ENCODE measurements at regions not wholly inside any gene's neighbourhood (a gene's known extent, or its start where the extent isn't known, plus 50 kb on each side); places are given as distances from the start of the nearest gene placed in this dataset.
"Not testable (repeated sequence)": the region's sequence is repeated elsewhere in the genome, so short reads cannot be mapped to it uniquely, and the experiment has no call there.

- no peak for DNase-seq
Measured at GRCh38 chr22:25420925-25421904, 143.3 kb upstream of the GRK3 start.

GRCh38 chr22:25426530-25427308, 137.8 kb upstream of the GRK3 start:
- not testable (repeated sequence) for DNase-seq

GRCh38 chr22:25431637-25432342, 132.7 kb upstream of the GRK3 start:
- DNase-seq, result not testable (repeated sequence)

- DNase-seq, result not testable (repeated sequence)
Measured at GRCh38 chr22:25433381-25433970, 131.0 kb upstream of the GRK3 start.

GRCh38 chr22:25437414-25438160, 126.9 kb upstream of the GRK3 start:
- DNase-seq, result no peak

GRCh38 chr22:25447067-25447685, 117.3 kb upstream of the GRK3 start:
- peak; percentile 28 for DNase-seq

- peak; percentile 41 for DNase-seq
Measured at GRCh38 chr22:25447686-25448434, 116.6 kb upstream of the GRK3 start.

- DNase-seq, result no peak
Measured at GRCh38 chr22:25448435-25449051, 115.9 kb upstream of the GRK3 start.

GRCh38 chr22:25449781-25450317, 114.6 kb upstream of the GRK3 start:
- no peak for DNase-seq

- DNase-seq, result no peak
Measured at GRCh38 chr22:25451480-25452114, 112.9 kb upstream of the GRK3 start.

- DNase-seq, result no peak
Measured at GRCh38 chr22:25452116-25452700, 112.3 kb upstream of the GRK3 start.

- DNase-seq, result no peak
Measured at GRCh38 chr22:25453058-25453457, 111.4 kb upstream of the GRK3 start.

- DNase-seq, result no peak
Measured at GRCh38 chr22:25453557-25453956, 110.9 kb upstream of the GRK3 start.

GRCh38 chr22:25456300-25457043, 108.0 kb upstream of the GRK3 start:
- not testable (repeated sequence) for DNase-seq

- not testable (repeated sequence) for DNase-seq
Measured at GRCh38 chr22:25458631-25459030, 105.8 kb upstream of the GRK3 start.

GRCh38 chr22:25460682-25461081, 103.8 kb upstream of the GRK3 start:
- DNase-seq, result not testable (repeated sequence)

- no peak for DNase-seq
Measured at GRCh38 chr22:25461301-25461700, 103.2 kb upstream of the GRK3 start.

Measured in NCI-H526 treated with DMSO at 0.1 percent for 48 hours (cell line).